Psoas muscle (tissue), 7 donors: ENCODE measurements at regions not wholly inside any gene's neighbourhood (a gene's known extent, or its start where the extent isn't known, plus 50 kb on each side); places are given as distances from the start of the nearest gene placed in this dataset.
"Not testable (repeated sequence)": the region's sequence is repeated elsewhere in the genome, so short reads cannot be mapped to it uniquely, and the experiment has no call there.

Experiments
- ATAC-seq, 4 donors: fragments of 200-7000 bp; cut with Tn5 transposase; one replicate each; pipeline ENCODE4 v1.9.1; 2020; ENCODE audit warnings: moderate library complexity in 3 of 4, mild to moderate bottlenecking in 2 of 4
- DNase-seq, 2 donors: peaks; one replicate each; pipeline ENCODE4 v3.0.0-alpha.2; 2020
- H3K27ac ChIP-seq: fragments of 200-600 bp; one replicate; pipeline ENCODE4 v1.8.0; 2022
- H3K27me3 ChIP-seq, 3 donors: fragments of 200-600 bp in 1 of 3; one replicate each; pipeline versions ENCODE4 v1.6.1 to v1.8.0; 2013 to 2022; ENCODE audit warnings: low read length in 2 of 3, mild to moderate bottlenecking in 2 of 3, moderate library complexity in 1 of 3; ENCODE audit not compliant: insufficient read depth in 3 of 3
- H3K36me3 ChIP-seq, 2 donors: fragments of 200-600 bp in 1 of 2; one replicate each; pipeline versions ENCODE4 v1.6.1 to v1.8.0; 2013 to 2022; ENCODE audit warnings: low read depth in 1 of 2, mild to moderate bottlenecking in 1 of 2, moderate library complexity in 1 of 2; ENCODE audit not compliant: insufficient read depth in 1 of 2
- H3K4me1 ChIP-seq: fragments of 200-600 bp; one replicate; pipeline ENCODE4 v1.8.0; 2022
- H3K4me3 ChIP-seq: fragments of 200-600 bp; one replicate; pipeline ENCODE4 v1.8.0; 2022; ENCODE audit warnings: mild to moderate bottlenecking
- H3K9me3 ChIP-seq: fragments of 200-600 bp; one replicate; pipeline ENCODE4 v1.8.0; 2022
- CTCF ChIP-seq: fragments of 200-600 bp; IDR thresholded peaks from one replicate; pipeline ENCODE4 v1.8.0; 2022; ENCODE audit warnings: antibody characterized with exemption
- WGBS, 3 donors: extraction: QIAGEN DNeasy Blood & Tissue Kit; methylation state at CpG; one replicate each; pipeline versions ENCODE4 v1.1.6 to v1.1.7; 2013; 5-methylcytosine and 5-hydroxymethylcytosine counted together
- intact Hi-C, 2 donors: fragments of 100-400 bp; cut with DNase I; formaldehyde crosslinking; loops; one replicate each; pipeline versions ENCODE4 v1.11.0 to v1.14.2; 2022
- donor health status: healthy with polysubstance abuse.
- donor health status: DM: no; HTN: no; CAD: no; lungs with moderate emphysema.
- donor health status: Bipolar disorder and iron deficiency.
- donor health status: healthy.
- donor health status: DM: yes; HTN: yes; CAD: no.
- donor health status: DM: no; HTN: no; CAD: no.
- donor health status: DM: yes; HTN: yes; CAD: no.

DNA sequence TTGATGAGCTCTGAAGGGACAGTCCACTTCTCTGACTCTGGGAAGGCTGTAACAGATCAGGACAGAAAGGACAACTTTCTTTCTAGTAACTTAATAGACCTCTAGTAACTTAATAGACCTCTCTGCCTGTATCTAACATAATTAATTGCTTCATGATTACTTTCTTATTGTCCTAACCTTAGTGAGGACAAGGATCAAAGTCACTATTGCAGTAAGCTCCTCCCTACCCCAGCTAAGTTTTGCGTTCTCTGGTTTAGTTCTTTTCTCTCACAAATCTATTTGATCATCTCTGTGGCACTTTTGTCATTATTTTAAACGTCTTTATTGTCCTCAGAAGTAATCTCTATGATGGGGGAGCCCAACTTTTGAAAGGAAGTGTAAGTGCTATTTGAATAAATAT lies 125.5 kb upstream of the UGP2 start:
- Histone ChIP-seq H3K27me3 (no peaks in the 10 kb centered on the region), H3K4me1 (peaks cover 27% of the 10 kb centered on the region), H3K4me3 (no peak overlapping the region), H3K27ac (no peak overlapping the region), H3K9me3 (no peaks in the 10 kb centered on the region), H3K36me3 (no peaks in the 10 kb centered on the region)
- TF ChIP-seq CTCF, result no peak
- no peak for DNase-seq
- intact Hi-C loops, result no loop called here
- WGBS, 3 donors, result 72 to 81% (median 79%) methylated on average over 2 of the region's 2 CpGs
- ATAC-seq, result no peak

DNA sequence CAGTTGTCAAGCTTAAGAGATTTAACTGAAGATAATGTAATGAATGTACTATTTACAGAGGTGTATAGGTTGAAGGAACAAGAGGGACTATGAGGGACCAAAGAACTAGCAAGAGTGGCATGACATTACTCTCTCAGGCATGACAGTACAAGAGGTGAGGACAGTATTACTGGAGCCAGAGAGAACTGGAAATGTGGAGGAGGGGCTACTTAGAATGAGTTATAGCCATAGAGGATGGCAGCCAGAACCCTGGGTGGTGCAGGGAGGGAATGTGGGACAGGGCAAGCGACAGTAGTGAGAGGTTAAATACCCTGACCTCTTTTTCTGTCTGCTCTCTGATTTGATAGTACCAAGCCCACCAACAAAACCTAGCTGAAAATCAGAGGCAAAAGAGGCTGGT lies 122.6 kb upstream of the UGP2 start:
- H3K36me3 ChIP-seq, result no peaks in the 10 kb centered on the region
- no peaks in the 10 kb centered on the region for H3K9me3 ChIP-seq
- ATAC-seq (peak; percentile 79 to 93 (median 83)), DNase-seq (no peak)
- intact Hi-C loops, result no loop called here
- no peaks in the 10 kb centered on the region for H3K27me3 ChIP-seq
- H3K4me1 ChIP-seq, result peaks cover 8% of the 10 kb centered on the region
- 22 to 29% (median 28%) methylated on average over 1 of the region's 1 CpG for WGBS, 3 donors
- no peak overlapping the region for H3K27ac ChIP-seq
- no peak for TF ChIP-seq CTCF
- no peak overlapping the region for H3K4me3 ChIP-seq

- 25 to 44% (median 37%) methylated on average over 1 of the region's 1 CpG for WGBS, 3 donors
- no peak for DNase-seq
- H3K27ac ChIP-seq, result peak overlapping the region; percentile 75
- peak; percentile 78 to 91 (median 84) for ATAC-seq
- no peaks in the 10 kb centered on the region for H3K36me3 ChIP-seq
- H3K9me3 ChIP-seq, result no peaks in the 10 kb centered on the region
- no peak overlapping the region for H3K4me3 ChIP-seq
- intact Hi-C loops, result no loop called here
- TF ChIP-seq CTCF, result no peak
- H3K27me3 ChIP-seq, result no peaks in the 10 kb centered on the region
- H3K4me1 ChIP-seq, result peaks cover 8% of the 10 kb centered on the region
Observed at GRCh38 chr2:63721082-63721424, 120.6 kb upstream of the UGP2 start.

GRCh38 chr2:63722284-63722683 lies 119.4 kb upstream of the UGP2 start:
- ATAC-seq, H3K4me1 ChIP-seq, H3K27me3 ChIP-seq, intact Hi-C loops, H3K27ac ChIP-seq, H3K9me3 ChIP-seq, DNase-seq, H3K36me3 ChIP-seq, H3K4me3 ChIP-seq: not testable (repeated sequence)
- WGBS, 3 donors, result 86 to 94% methylated on average over 9 to 19 of the region's 37 CpGs; no CpG with 5 or more reads in 1 of the 3 donors

- TF ChIP-seq CTCF, result no peak
- no peak for DNase-seq
- WGBS, 3 donors, result 52 to 100% (median 90%) methylated on average over 1 of the region's 1 CpG
- intact Hi-C loops, result no loop called here
- no peak overlapping the region for H3K4me3 ChIP-seq
- no peak for ATAC-seq
- H3K9me3 ChIP-seq, result no peaks in the 10 kb centered on the region
- no peaks in the 10 kb centered on the region for H3K36me3 ChIP-seq
- no peak overlapping the region for H3K27ac ChIP-seq
- peaks cover 8% of the 10 kb centered on the region for H3K4me1 ChIP-seq
- no peaks in the 10 kb centered on the region for H3K27me3 ChIP-seq
Observed at GRCh38 chr2:63723709-63724108, 118.0 kb upstream of the UGP2 start.

GRCh38 chr2:63725212-63725611 lies 116.5 kb upstream of the UGP2 start:
- 97 to 100% (median 97%) methylated on average over 1 of the region's 1 CpG for WGBS, 3 donors
- intact Hi-C loops, H3K9me3 ChIP-seq, DNase-seq, H3K36me3 ChIP-seq, H3K4me1 ChIP-seq, H3K27ac ChIP-seq, H3K27me3 ChIP-seq, ATAC-seq, H3K4me3 ChIP-seq: not testable (repeated sequence)
